Suppressor macrophage treated with lipopolysaccharide for 1 hour (primary cell): ENCODE measurements at regions not wholly inside any gene's neighbourhood (a gene's known extent, or its start where the extent isn't known, plus 50 kb on each side); places are given as distances from the start of the nearest gene placed in this dataset.
"Not testable (repeated sequence)": the region's sequence is repeated elsewhere in the genome, so short reads cannot be mapped to it uniquely, and the experiment has no call there.

Experiments used
- DNase-seq, 3 donors: peaks; one replicate each; pipeline ENCODE4 v3.0.0-alpha.2; 2020 to 2022

- DNase-seq = no peak
Observed at GRCh38 chr13:80171096-80171495, 169.8 kb downstream of the SPRY2 start.

GRCh38 chr13:80168089-80168850, 172.7 kb downstream of the SPRY2 start:
- DNase-seq = peak; percentile 82 to 98 (median 96)

- DNase-seq = no peak
Observed at GRCh38 chr13:80166352-80166751, 174.6 kb downstream of the SPRY2 start.

- DNase-seq = no peak
Observed at GRCh38 chr13:80164462-80164861, 176.5 kb downstream of the SPRY2 start.

GRCh38 chr13:80161896-80162295, 179.0 kb downstream of the SPRY2 start:
- no peak for DNase-seq

- peak in 1 of 3 donors; percentile 17 for DNase-seq
Observed at GRCh38 chr13:80161219-80161618, 179.7 kb downstream of the SPRY2 start.

GRCh38 chr13:80160110-80160509, 180.8 kb downstream of the SPRY2 start:
- no peak for DNase-seq

GRCh38 chr13:80157261-80157932, 183.5 kb downstream of the SPRY2 start:
- no peak for DNase-seq

- not testable (repeated sequence) for DNase-seq
Observed at GRCh38 chr13:80152142-80152541, 188.8 kb downstream of the SPRY2 start.

- no peak for DNase-seq
Observed at GRCh38 chr13:80151016-80151415, 189.9 kb downstream of the SPRY2 start.

GRCh38 chr13:80149736-80150135, 191.2 kb downstream of the SPRY2 start:
- no peak for DNase-seq

GRCh38 chr13:80145171-80145690, 195.7 kb downstream of the SPRY2 start:
- DNase-seq = no peak

GRCh38 chr13:80144493-80144892, 196.4 kb downstream of the SPRY2 start:
- DNase-seq = no peak

- no peak for DNase-seq
Observed at GRCh38 chr13:80141123-80141849, 199.6 kb downstream of the SPRY2 start.

GRCh38 chr13:80140685-80141084, 200.2 kb downstream of the SPRY2 start:
- DNase-seq = no peak

GRCh38 chr13:80139196-80139595, 201.7 kb downstream of the SPRY2 start:
- no peak for DNase-seq

- DNase-seq = no peak
Observed at GRCh38 chr13:80137994-80138393, 202.9 kb downstream of the SPRY2 start.

GRCh38 chr13:80134346-80134745, 206.6 kb downstream of the SPRY2 start:
- no peak for DNase-seq

- no peak for DNase-seq
Observed at GRCh38 chr13:80133631-80134261, 207.2 kb downstream of the SPRY2 start.

- peak; percentile 48 to 53 (median 52) for DNase-seq
Observed at GRCh38 chr13:80132741-80133601, 208.0 kb downstream of the SPRY2 start.

GRCh38 chr13:80131204-80131603, 209.7 kb downstream of the SPRY2 start:
- DNase-seq = peak; percentile 84 to 90 (median 88)
